Immature natural killer cell (primary cell): ENCODE measurements at regions not wholly inside any gene's neighbourhood (a gene's known extent, or its start where the extent isn't known, plus 50 kb on each side); places are given as distances from the start of the nearest gene placed in this dataset.

ENCODE experiments used
- DNase-seq, 3 donors: peaks; one replicate each; pipeline ENCODE4 v3.0.0; 2022; ENCODE audit warnings: mixed read lengths in 1 of 3
- H3K27ac Mint-ChIP-seq, 6 donors: one replicate each; pipeline ENCODE4 v1.8.0; 2020; ENCODE audit warnings: mixed read lengths in 6 of 6, mild to moderate bottlenecking in 5 of 6, inconsistent platforms in 4 of 6, moderate library complexity in 3 of 6
- H3K27me3 Mint-ChIP-seq, 3 donors: one replicate each; pipeline ENCODE4 v1.8.0; 2020 to 2021; ENCODE audit warnings: low read depth in 3 of 3, mild to moderate bottlenecking in 3 of 3, mixed read lengths in 3 of 3, moderate library complexity in 3 of 3, inconsistent platforms in 1 of 3
- H3K36me3 Mint-ChIP-seq, 3 donors: one replicate each; pipeline ENCODE4 v1.8.0; 2020; ENCODE audit warnings: mixed read lengths in 3 of 3, inconsistent platforms in 2 of 3, mild to moderate bottlenecking in 2 of 3
- H3K4me1 Mint-ChIP-seq, 2 donors: one replicate each; pipeline ENCODE4 v1.8.0; 2020; ENCODE audit warnings: inconsistent platforms in 2 of 2, mild to moderate bottlenecking in 2 of 2, mixed read lengths in 2 of 2, moderate library complexity in 1 of 2
- H3K4me3 Mint-ChIP-seq, 5 donors: one replicate each; pipeline ENCODE4 v1.8.0; 2020; ENCODE audit warnings: mild to moderate bottlenecking in 5 of 5, mixed read lengths in 5 of 5, inconsistent platforms in 3 of 5, moderate library complexity in 3 of 5
- H3K9me3 Mint-ChIP-seq, 6 donors: one replicate each; pipeline ENCODE4 v1.8.0; 2020; ENCODE audit warnings: mild to moderate bottlenecking in 6 of 6, mixed read lengths in 6 of 6, inconsistent platforms in 4 of 6, moderate library complexity in 3 of 6

GRCh38 chr7:46982928-46983327 is 599.0 kb downstream of the TNS3 start:
- Mint-ChIP-seq H3K4me1 (no peaks in the 10 kb centered on the region), H3K27ac (no peak overlapping the region), H3K4me3 (no peak overlapping the region), H3K9me3 (peaks cover 5 to 17% (median 8%) of the 10 kb centered on the region in 6 donors), H3K36me3 (no peaks in the 10 kb centered on the region), H3K27me3 (no peaks in the 10 kb centered on the region)
- no peak for DNase-seq

GRCh38 chr7:46979439-46979838 is 602.5 kb downstream of the TNS3 start:
- H3K36me3 Mint-ChIP-seq: no peaks in the 10 kb centered on the region
- no peak overlapping the region for H3K4me3 Mint-ChIP-seq
- peaks cover 0 to 14% (median 4%) of the 10 kb centered on the region in 6 donors for H3K9me3 Mint-ChIP-seq
- H3K27ac Mint-ChIP-seq: no peak overlapping the region
- H3K4me1 Mint-ChIP-seq: no peaks in the 10 kb centered on the region
- DNase-seq: no peak
- H3K27me3 Mint-ChIP-seq: no peaks in the 10 kb centered on the region

GRCh38 chr7:46975493-46975892 is 606.4 kb downstream of the TNS3 start:
- DNase-seq: no peak
- no peak overlapping the region for H3K27ac Mint-ChIP-seq
- no peaks in the 10 kb centered on the region for H3K36me3 Mint-ChIP-seq
- H3K27me3 Mint-ChIP-seq: peaks cover 0 to 4% (median 0%) of the 10 kb centered on the region in 3 donors
- H3K4me3 Mint-ChIP-seq: no peak overlapping the region
- H3K4me1 Mint-ChIP-seq: no peaks in the 10 kb centered on the region
- peaks cover 0 to 6% (median 2%) of the 10 kb centered on the region in 6 donors for H3K9me3 Mint-ChIP-seq

GRCh38 chr7:46972205-46972604 is 609.7 kb downstream of the TNS3 start:
- no peak for DNase-seq
- peaks cover 0 to 4% (median 0%) of the 10 kb centered on the region in 3 donors for H3K27me3 Mint-ChIP-seq
- no peak overlapping the region for H3K27ac Mint-ChIP-seq
- H3K36me3 Mint-ChIP-seq: no peaks in the 10 kb centered on the region
- no peak overlapping the region for H3K4me3 Mint-ChIP-seq
- H3K4me1 Mint-ChIP-seq: no peaks in the 10 kb centered on the region
- H3K9me3 Mint-ChIP-seq: peaks cover 0 to 18% (median 6%) of the 10 kb centered on the region in 6 donors

GRCh38 chr7:46970476-46970875 is 611.4 kb downstream of the TNS3 start:
- peaks cover 0 to 31% (median 8%) of the 10 kb centered on the region in 6 donors for H3K9me3 Mint-ChIP-seq
- H3K27ac Mint-ChIP-seq: no peak overlapping the region
- H3K4me3 Mint-ChIP-seq: no peak overlapping the region

GRCh38 chr7:46970131-46970430 is 611.8 kb downstream of the TNS3 start:
- no peak for DNase-seq
- Mint-ChIP-seq H3K4me1 (no peaks in the 10 kb centered on the region), H3K27me3 (peaks cover 0 to 4% (median 0%) of the 10 kb centered on the region in 3 donors), H3K27ac (no peak overlapping the region), H3K36me3 (peaks cover 0 to under 1% (median 0%) of the 10 kb centered on the region in 3 donors), H3K9me3 (peaks cover under 1 to 35% (median 12%) of the 10 kb centered on the region in 6 donors), H3K4me3 (no peak overlapping the region)

More at GRCh38 chr7:46970476-46970875, 611.4 kb downstream of the TNS3 start:
- Mint-ChIP-seq H3K4me1 (no peaks in the 10 kb centered on the region), H3K27me3 (peaks cover 0 to 4% (median 0%) of the 10 kb centered on the region in 3 donors), H3K36me3 (no peaks in the 10 kb centered on the region)
- no peak for DNase-seq

GRCh38 chr7:46969303-46970130 is 612.4 kb downstream of the TNS3 start:
- Mint-ChIP-seq H3K27ac (no peak overlapping the region), H3K4me3 (no peak overlapping the region), H3K4me1 (no peaks in the 10 kb centered on the region), H3K27me3 (peaks cover 0 to 4% (median 0%) of the 10 kb centered on the region in 3 donors), H3K9me3 (peaks cover 5 to 41% (median 17%) of the 10 kb centered on the region in 6 donors), H3K36me3 (peaks cover 0 to 3% (median 0%) of the 10 kb centered on the region in 3 donors)
- no peak for DNase-seq

GRCh38 chr7:46968003-46968402 is 613.9 kb downstream of the TNS3 start:
- Mint-ChIP-seq H3K27ac (no peak overlapping the region), H3K27me3 (peaks cover 0 to 4% (median 0%) of the 10 kb centered on the region in 3 donors), H3K9me3 (peaks cover 5 to 56% (median 26%) of the 10 kb centered on the region in 6 donors), H3K36me3 (peaks cover 0 to 3% (median 0%) of the 10 kb centered on the region in 3 donors), H3K4me1 (no peaks in the 10 kb centered on the region), H3K4me3 (no peak overlapping the region)
- DNase-seq: no peak

- peaks cover 1 to 80% (median 30%) of the 10 kb centered on the region in 6 donors for H3K9me3 Mint-ChIP-seq
These were observed 618.2 kb downstream of the TNS3 start for GRCh38 chr7:46963719-46964118.

GRCh38 chr7:46960970-46961369 is 620.9 kb downstream of the TNS3 start:
- DNase-seq: no peak
- no peaks in the 10 kb centered on the region for H3K4me1 Mint-ChIP-seq
- no peaks in the 10 kb centered on the region for H3K27me3 Mint-ChIP-seq
- H3K4me3 Mint-ChIP-seq: no peak overlapping the region
- no peak overlapping the region for H3K27ac Mint-ChIP-seq
- H3K36me3 Mint-ChIP-seq: peaks cover 0 to 4% (median 3%) of the 10 kb centered on the region in 3 donors
- H3K9me3 Mint-ChIP-seq: peaks cover 1 to 70% (median 29%) of the 10 kb centered on the region in 6 donors

More at GRCh38 chr7:46963719-46964118, 618.2 kb downstream of the TNS3 start:
- DNase-seq: no peak
- no peaks in the 10 kb centered on the region for H3K27me3 Mint-ChIP-seq
- H3K36me3 Mint-ChIP-seq: peaks cover 0 to 4% (median 3%) of the 10 kb centered on the region in 3 donors
- no peak overlapping the region for H3K4me3 Mint-ChIP-seq
- H3K4me1 Mint-ChIP-seq: no peaks in the 10 kb centered on the region
- H3K27ac Mint-ChIP-seq: no peak overlapping the region

GRCh38 chr7:46957195-46957594 is 624.7 kb downstream of the TNS3 start:
- Mint-ChIP-seq H3K27ac (no peak overlapping the region), H3K4me1 (no peaks in the 10 kb centered on the region), H3K36me3 (no peaks in the 10 kb centered on the region), H3K9me3 (peaks cover 5 to 41% (median 9%) of the 10 kb centered on the region in 6 donors), H3K4me3 (no peak overlapping the region), H3K27me3 (peaks cover 0 to 3% (median 0%) of the 10 kb centered on the region in 3 donors)
- DNase-seq: no peak

- peaks cover 5 to 35% (median 10%) of the 10 kb centered on the region in 6 donors for H3K9me3 Mint-ChIP-seq
- H3K4me3 Mint-ChIP-seq: no peak overlapping the region
- no peak overlapping the region for H3K27ac Mint-ChIP-seq
- no peak for DNase-seq
- H3K27me3 Mint-ChIP-seq: peaks cover 0 to 3% (median 1%) of the 10 kb centered on the region in 3 donors
- no peaks in the 10 kb centered on the region for H3K4me1 Mint-ChIP-seq
- no peaks in the 10 kb centered on the region for H3K36me3 Mint-ChIP-seq
These were observed 626.4 kb downstream of the TNS3 start for GRCh38 chr7:46955531-46955930.

- peaks cover 0 to 3% (median 1%) of the 10 kb centered on the region in 3 donors for H3K27me3 Mint-ChIP-seq
- H3K4me1 Mint-ChIP-seq: no peaks in the 10 kb centered on the region
- H3K27ac Mint-ChIP-seq: no peak overlapping the region
- DNase-seq: no peak
- H3K4me3 Mint-ChIP-seq: no peak overlapping the region
- peaks cover 5 to 35% (median 11%) of the 10 kb centered on the region in 6 donors for H3K9me3 Mint-ChIP-seq
- no peaks in the 10 kb centered on the region for H3K36me3 Mint-ChIP-seq
These were observed 627.7 kb downstream of the TNS3 start for GRCh38 chr7:46954181-46954580.

- Mint-ChIP-seq H3K36me3 (no peaks in the 10 kb centered on the region), H3K9me3 (peaks cover 5 to 35% (median 8%) of the 10 kb centered on the region in 6 donors), H3K27me3 (peaks cover 0 to 3% (median 1%) of the 10 kb centered on the region in 3 donors), H3K4me1 (no peaks in the 10 kb centered on the region), H3K4me3 (no peak overlapping the region), H3K27ac (no peak overlapping the region)
- DNase-seq: no peak
These were observed 628.9 kb downstream of the TNS3 start for GRCh38 chr7:46953008-46953407.
